ENCODE measurements at regions not wholly inside any gene's neighbourhood (a gene's known extent, or its start where the extent isn't known, plus 50 kb on each side); places are given as distances from the start of the nearest gene placed in this dataset.

- no peak for DNase-seq
- no peaks in the 10 kb centered on the region for H3K9me3 ChIP-seq
- H3K36me3 ChIP-seq = no peaks in the 10 kb centered on the region
- no peak overlapping the region for H3K27ac ChIP-seq
- intact Hi-C loops (cut with DNase I) = no loop called here
- peaks cover 24 to 27% of the 10 kb centered on the region in 2 donors for H3K4me1 ChIP-seq
- no peaks in the 10 kb centered on the region for H3K27me3 ChIP-seq
- 95 to 98% methylated on average over 5 of the region's 5 CpGs for WGBS, 2 donors
- no peak overlapping the region for H3K4me3 ChIP-seq (replicated peaks in 1 of 3)
- no peak for TF ChIP-seq POLR2A (IDR thresholded peaks at IDR 0.05)
- TF ChIP-seq, protein P1, sequence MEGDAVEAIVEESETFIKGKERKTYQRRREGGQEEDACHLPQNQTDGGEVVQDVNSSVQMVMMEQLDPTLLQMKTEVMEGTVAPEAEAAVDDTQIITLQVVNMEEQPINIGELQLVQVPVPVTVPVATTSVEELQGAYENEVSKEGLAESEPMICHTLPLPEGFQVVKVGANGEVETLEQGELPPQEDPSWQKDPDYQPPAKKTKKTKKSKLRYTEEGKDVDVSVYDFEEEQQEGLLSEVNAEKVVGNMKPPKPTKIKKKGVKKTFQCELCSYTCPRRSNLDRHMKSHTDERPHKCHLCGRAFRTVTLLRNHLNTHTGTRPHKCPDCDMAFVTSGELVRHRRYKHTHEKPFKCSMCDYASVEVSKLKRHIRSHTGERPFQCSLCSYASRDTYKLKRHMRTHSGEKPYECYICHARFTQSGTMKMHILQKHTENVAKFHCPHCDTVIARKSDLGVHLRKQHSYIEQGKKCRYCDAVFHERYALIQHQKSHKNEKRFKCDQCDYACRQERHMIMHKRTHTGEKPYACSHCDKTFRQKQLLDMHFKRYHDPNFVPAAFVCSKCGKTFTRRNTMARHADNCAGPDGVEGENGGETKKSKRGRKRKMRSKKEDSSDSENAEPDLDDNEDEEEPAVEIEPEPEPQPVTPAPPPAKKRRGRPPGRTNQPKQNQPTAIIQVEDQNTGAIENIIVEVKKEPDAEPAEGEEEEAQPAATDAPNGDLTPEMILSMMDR (IDR thresholded peaks at IDR 0.05) = no peak
These were observed 241.9 kb upstream of the NBEA start for GRCh38 chr13:34700155-34700554.

DNA sequence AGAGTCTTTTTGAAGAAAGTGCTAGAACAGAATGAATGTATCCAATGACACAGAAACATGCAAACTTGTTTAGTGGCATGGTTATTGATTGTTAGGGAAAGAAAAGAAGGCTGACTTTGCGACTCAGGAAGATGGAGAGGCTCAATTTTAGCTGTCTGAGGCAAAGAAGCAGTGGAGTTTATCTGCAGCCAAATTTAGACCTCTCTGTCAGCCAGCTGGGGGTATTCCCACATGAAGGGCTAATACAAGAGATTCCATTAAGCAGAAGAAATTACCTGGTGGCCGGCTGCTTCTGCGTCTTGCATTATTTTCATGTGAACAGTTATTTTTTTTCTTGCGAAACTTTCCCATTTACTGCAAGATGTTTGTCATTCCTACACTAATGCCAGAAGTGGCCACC, 240.2 kb upstream of the NBEA start:
- Histone ChIP-seq H3K36me3 (no peaks in the 10 kb centered on the region), H3K27me3 (no peaks in the 10 kb centered on the region), H3K4me3 (replicated peaks in 1 of 3) (no peak overlapping the region), H3K4me1 (peaks cover 19 to 27% of the 10 kb centered on the region in 2 donors), H3K9me3 (no peaks in the 10 kb centered on the region), H3K27ac (no peak overlapping the region)
- intact Hi-C loops (cut with DNase I) = no loop called here
- 82 to 86% methylated on average over 4 of the region's 4 CpGs for WGBS, 2 donors
- no peak for TF ChIP-seq POLR2A (IDR thresholded peaks at IDR 0.05)
- TF ChIP-seq, protein P1 (IDR thresholded peaks at IDR 0.05) = no peak
- DNase-seq = no peak

DNA sequence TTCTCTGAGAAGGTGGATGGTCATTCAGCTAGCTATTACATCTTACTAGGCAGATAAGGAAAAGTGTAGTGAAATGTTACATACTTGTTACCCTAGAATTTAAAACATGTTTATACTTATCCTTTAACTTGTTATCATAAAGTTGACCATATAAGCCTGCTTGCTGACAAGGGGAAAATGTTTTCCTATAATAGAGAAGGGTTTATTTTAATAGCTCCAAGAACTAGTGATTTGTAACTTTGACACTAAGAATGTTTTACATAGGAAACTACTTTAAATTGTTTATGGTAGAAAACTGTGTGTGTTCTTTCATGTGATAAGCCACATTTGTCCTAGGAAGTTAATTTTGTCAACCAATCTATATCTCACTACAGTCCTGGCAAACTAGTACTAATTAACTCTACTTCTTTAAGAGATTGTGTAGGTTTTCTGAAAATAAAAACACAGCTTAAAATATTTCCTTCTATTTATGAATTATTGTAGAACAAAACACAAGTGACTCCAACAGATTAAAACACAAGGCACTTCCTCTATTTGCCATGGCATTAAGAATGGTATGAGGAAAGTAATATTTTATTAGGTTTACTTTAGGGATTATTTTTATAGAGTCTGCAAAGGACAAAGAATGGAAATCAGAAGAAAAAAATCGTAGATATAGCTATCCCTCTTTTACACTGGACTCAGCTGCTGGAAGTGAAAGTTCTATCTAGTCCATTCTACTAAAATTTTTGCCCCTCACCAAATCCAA, 233.3 kb upstream of the NBEA start:
- no peaks in the 10 kb centered on the region for H3K27me3 ChIP-seq
- intact Hi-C loops (cut with DNase I) = no loop called here
- peak overlapping the region in 2 of 3 donors; percentile 42 for H3K27ac ChIP-seq
- H3K4me1 ChIP-seq = peaks cover 0 to 4% of the 10 kb centered on the region in 2 donors
- H3K36me3 ChIP-seq = no peaks in the 10 kb centered on the region
- 75 to 80% methylated on average over 1 of the region's 1 CpG for whole genome bisulfite sequencing, 2 donors
- TF ChIP-seq POLR2A (IDR thresholded peaks at IDR 0.05) = no peak
- TF ChIP-seq, protein P1 (IDR thresholded peaks at IDR 0.05) = no peak
- no peak overlapping the region for H3K4me3 ChIP-seq (replicated peaks in 1 of 3)
- DNase-seq = no peak
- H3K9me3 ChIP-seq = no peaks in the 10 kb centered on the region

DNA sequence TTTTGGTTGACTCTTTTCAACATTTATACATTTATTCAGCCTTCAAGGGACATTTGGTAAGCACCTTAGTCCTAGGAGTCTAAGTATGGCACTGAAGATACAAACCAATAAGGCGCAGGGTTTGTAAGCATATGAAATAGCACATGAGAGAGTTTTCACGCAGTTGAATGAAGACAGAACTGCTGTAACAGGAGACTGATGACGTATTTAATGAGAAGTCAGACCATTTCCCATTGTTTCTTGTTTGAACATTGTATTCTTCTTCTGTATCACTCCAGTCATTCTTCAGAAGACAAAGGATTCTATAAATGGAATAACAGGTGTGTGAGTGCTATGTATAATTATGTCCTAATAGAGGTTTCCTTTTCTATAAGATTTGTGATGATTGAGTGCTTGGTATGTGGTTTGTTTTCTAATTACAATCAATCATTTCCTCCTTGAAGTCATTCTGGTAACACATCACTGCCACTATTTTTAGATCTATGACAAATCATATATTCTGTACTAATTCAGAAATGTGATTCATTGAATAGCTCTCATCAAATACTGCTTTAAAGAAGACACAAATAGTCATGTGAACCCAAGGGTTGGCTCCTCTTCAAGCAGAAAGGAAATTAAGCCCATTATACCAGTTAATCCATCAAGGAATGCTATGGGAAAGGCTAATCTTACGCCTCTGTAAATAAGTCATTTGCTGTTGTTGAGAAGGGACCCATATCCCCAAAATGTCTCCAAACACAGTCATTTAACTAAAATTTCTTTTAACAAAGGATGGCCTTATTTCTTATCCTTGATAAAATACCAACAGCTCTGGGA, 222.8 kb upstream of the NBEA start:
- no peak overlapping the region for H3K4me3 ChIP-seq (replicated peaks in 1 of 3)
- no peak for DNase-seq
- intact Hi-C loops (cut with DNase I) = no loop called here
- no peaks in the 10 kb centered on the region for H3K36me3 ChIP-seq
- no peaks in the 10 kb centered on the region for H3K9me3 ChIP-seq
- WGBS, 2 donors = 90 to 95% methylated on average over 4 of the region's 4 CpGs
- H3K27ac ChIP-seq = no peak overlapping the region
- H3K4me1 ChIP-seq = peaks cover 7 to 16% of the 10 kb centered on the region in 2 donors
- H3K27me3 ChIP-seq = no peaks in the 10 kb centered on the region
- no peak for TF ChIP-seq POLR2A (IDR thresholded peaks at IDR 0.05)
- TF ChIP-seq, protein P1 (IDR thresholded peaks at IDR 0.05) = no peak

- no peak for DNase-seq
- Histone ChIP-seq H3K9me3 (no peaks in the 10 kb centered on the region), H3K27ac (no peak overlapping the region), H3K27me3 (no peaks in the 10 kb centered on the region), H3K4me1 (peaks cover 7 to 16% of the 10 kb centered on the region in 2 donors), H3K4me3 (replicated peaks in 1 of 3) (no peak overlapping the region), H3K36me3 (no peaks in the 10 kb centered on the region)
- WGBS, 2 donors = 83 to 88% methylated on average over 2 of the region's 2 CpGs
- intact Hi-C loops (cut with DNase I) = no loop called here
- no peak for TF ChIP-seq POLR2A (IDR thresholded peaks at IDR 0.05)
- TF ChIP-seq, protein P1 (IDR thresholded peaks at IDR 0.05) = no peak
These were observed 221.5 kb upstream of the NBEA start for GRCh38 chr13:34720618-34721017.

Data from thyroid gland (tissue), 4 donors.